CD4-positive, alpha-beta T cell treated with Interferon gamma for 1 hour (primary cell): ENCODE measurements at regions not wholly inside any gene's neighbourhood (a gene's known extent, or its start where the extent isn't known, plus 50 kb on each side); places are given as distances from the start of the nearest gene placed in this dataset.

Experiments used
- DNase-seq: peaks from one replicate; pipeline ENCODE4 v3.0.0-alpha.2; 2020

GRCh38 chr2:120983344-120983743, 247.7 kb downstream of the GLI2 start:
- no peak for DNase-seq

GRCh38 chr2:120984046-120984445, 248.4 kb downstream of the GLI2 start:
- DNase-seq, result no peak

- no peak for DNase-seq
Measured at GRCh38 chr2:120984452-120985173, 248.9 kb downstream of the GLI2 start.

GRCh38 chr2:120985174-120985996, 249.7 kb downstream of the GLI2 start:
- no peak for DNase-seq

- DNase-seq, result no peak
Measured at GRCh38 chr2:120985997-120986651, 250.5 kb downstream of the GLI2 start.

- DNase-seq, result no peak
Measured at GRCh38 chr2:120986898-120987650, 251.4 kb downstream of the GLI2 start.

- no peak for DNase-seq
Measured at GRCh38 chr2:120988051-120988699, 252.5 kb downstream of the GLI2 start.

- DNase-seq, result no peak
Measured at GRCh38 chr2:120988700-120989511, 253.2 kb downstream of the GLI2 start.

- no peak for DNase-seq
Measured at GRCh38 chr2:120989512-120990441, 254.1 kb downstream of the GLI2 start.

- no peak for DNase-seq
Measured at GRCh38 chr2:120990451-120990871, 254.8 kb downstream of the GLI2 start.

- no peak for DNase-seq
Measured at GRCh38 chr2:120991441-120991840, 255.8 kb downstream of the GLI2 start.

GRCh38 chr2:120992791-120993555, 257.3 kb downstream of the GLI2 start:
- no peak for DNase-seq

GRCh38 chr2:120993661-120994060, 258.0 kb downstream of the GLI2 start:
- DNase-seq, result no peak

GRCh38 chr2:120994301-120994995, 258.8 kb downstream of the GLI2 start:
- DNase-seq, result no peak

GRCh38 chr2:120995152-120995551, 259.5 kb downstream of the GLI2 start:
- no peak for DNase-seq

- DNase-seq, result no peak
Measured at GRCh38 chr2:120995656-120996190, 260.1 kb downstream of the GLI2 start.

- no peak for DNase-seq
Measured at GRCh38 chr2:120999377-121000097, 263.9 kb downstream of the GLI2 start.

- DNase-seq, result no peak
Measured at GRCh38 chr2:121000804-121001203, 265.1 kb downstream of the GLI2 start.
